OCI-LY1 (cell line): ENCODE measurements at regions not wholly inside any gene's neighbourhood (a gene's known extent, or its start where the extent isn't known, plus 50 kb on each side); places are given as distances from the start of the nearest gene placed in this dataset.

ENCODE experiments used
- H2AFZ ChIP-seq: fragments of 200-600 bp; sonication (generic), shearing (Covaris generic); 2 replicates; pipeline ENCODE4 v1.6.0; 2014; ENCODE audit warnings: antibody characterized with exemption, mild to moderate bottlenecking, low read length
- H3F3A ChIP-seq: fragments of 200-600 bp; sonication (generic), shearing (Covaris generic); 2 replicates; pipeline ENCODE4 v1.6.0; 2014; ENCODE audit warnings: mild to moderate bottlenecking, antibody characterized with exemption, low read length, moderate library complexity; ENCODE audit not compliant: insufficient read depth
- H3K27ac ChIP-seq: fragments of 200-600 bp; sonication (generic); 2 replicates; pipeline ENCODE4 v1.5.1; 2014; ENCODE audit warnings: low read length, mixed run types, mild to moderate bottlenecking, low read depth; ENCODE audit not compliant: poor library complexity, severe bottlenecking
- H3K27me3 ChIP-seq: fragments of 200-600 bp; sonication (generic); 2 replicates; pipeline ENCODE4 v1.6.0; 2014; ENCODE audit warnings: antibody characterized with exemption, mild to moderate bottlenecking, low read length, moderate library complexity; ENCODE audit not compliant: insufficient read depth
- H3K36me3 ChIP-seq: fragments of 200-600 bp; sonication (generic); 2 replicates; pipeline ENCODE4 v1.6.1; 2014; ENCODE audit warnings: mild to moderate bottlenecking, antibody characterized with exemption, low read length, moderate library complexity, mixed read lengths; ENCODE audit not compliant: insufficient read depth
- H3K4me1 ChIP-seq: fragments of 200-600 bp; sonication (generic); 2 replicates; pipeline ENCODE4 v1.5.1; 2014; ENCODE audit warnings: mild to moderate bottlenecking, low read length, moderate library complexity; ENCODE audit not compliant: insufficient read depth, severe bottlenecking
- H3K4me2 ChIP-seq: fragments of 200-600 bp; sonication (generic), shearing (Covaris generic); 2 replicates; pipeline ENCODE4 v1.6.1; 2014; ENCODE audit warnings: low read length
- H3K4me3 ChIP-seq: fragments of 200-600 bp; sonication (generic); 2 replicates; pipeline ENCODE4 v1.5.1; 2014; ENCODE audit warnings: low read length, low read depth, mild to moderate bottlenecking, mixed read lengths; ENCODE audit not compliant: poor library complexity, severe bottlenecking
- H3K79me2 ChIP-seq: fragments of 200-600 bp; shearing (Covaris generic); 2 replicates; pipeline ENCODE4 v1.6.1; 2016; ENCODE audit warnings: mixed run types, low read length, mixed read lengths; ENCODE audit not compliant: insufficient read depth
- H3K9ac ChIP-seq: fragments of 200-600 bp; sonication (generic), shearing (Covaris generic); 2 replicates; pipeline ENCODE4 v1.6.1; 2014; ENCODE audit warnings: mild to moderate bottlenecking, low read length, mixed read lengths
- H3K9me2 ChIP-seq: fragments of 200-600 bp; sonication (generic), shearing (Covaris generic); 2 replicates; pipeline ENCODE4 v1.6.1; 2014; ENCODE audit warnings: low read depth, mild to moderate bottlenecking, low read length, mixed read lengths
- H3K9me3 ChIP-seq: fragments of 200-600 bp; shearing (Covaris generic); 2 replicates; pipeline ENCODE4 v1.6.1; 2014; ENCODE audit warnings: low read length, mixed read lengths
- H4K20me1 ChIP-seq: fragments of 200-600 bp; sonication (generic), shearing (Covaris generic); 2 replicates; pipeline ENCODE4 v1.6.0; 2016; ENCODE audit warnings: mild to moderate bottlenecking, low read length; ENCODE audit not compliant: insufficient read depth
- CTCF ChIP-seq: fragments of 200-600 bp; sonication (generic), shearing (Covaris generic); IDR thresholded peaks from 2 replicates; pipeline ENCODE4 v1.5.1; 2017; ENCODE audit warnings: mild to moderate bottlenecking, antibody characterized with exemption, low read length, moderate library complexity, mixed read lengths
- EZH2 ChIP-seq: fragments of 200-600 bp; sonication (generic), shearing (Covaris generic); IDR thresholded peaks from 2 replicates; pipeline ENCODE4 v1.8.0; 2017; ENCODE audit warnings: borderline replicate concordance, mixed run types, mild to moderate bottlenecking, antibody characterized with exemption, low read length, moderate library complexity, mixed read lengths

- TF ChIP-seq CTCF (no peak), EZH2 (no peak)
- Histone ChIP-seq H3K9me3 (no peaks in the 10 kb centered on the region), H3K79me2 (no peaks in the 10 kb centered on the region), H3K4me1 (no peaks in the 10 kb centered on the region), H3K36me3 (no peaks in the 10 kb centered on the region), H3F3A (no peaks in the 10 kb centered on the region), H3K4me3 (no peak overlapping the region), H3K9ac (no peak overlapping the region), H3K4me2 (no peak overlapping the region), H4K20me1 (no peaks in the 10 kb centered on the region), H3K9me2 (no peaks in the 10 kb centered on the region), H2AFZ (no peak overlapping the region), H3K27ac (no peak overlapping the region), H3K27me3 (no peaks in the 10 kb centered on the region)
Observed at GRCh38 chr3:30333903-30334302, 272.5 kb upstream of the TGFBR2 start.

GRCh38 chr3:30340500-30340899, 265.9 kb upstream of the TGFBR2 start:
- Histone ChIP-seq H4K20me1 (no peaks in the 10 kb centered on the region), H3K9me2 (no peaks in the 10 kb centered on the region), H3K4me2 (no peak overlapping the region), H3K4me3 (no peak overlapping the region), H3F3A (no peaks in the 10 kb centered on the region), H3K9ac (no peak overlapping the region), H2AFZ (no peak overlapping the region), H3K27me3 (no peaks in the 10 kb centered on the region), H3K79me2 (no peaks in the 10 kb centered on the region), H3K27ac (no peak overlapping the region), H3K4me1 (no peaks in the 10 kb centered on the region), H3K36me3 (no peaks in the 10 kb centered on the region), H3K9me3 (no peaks in the 10 kb centered on the region)
- TF ChIP-seq CTCF = no peak
- no peak for TF ChIP-seq EZH2

- no peaks in the 10 kb centered on the region for H3K36me3 ChIP-seq
- H3K4me1 ChIP-seq = no peaks in the 10 kb centered on the region
- no peak overlapping the region for H3K27ac ChIP-seq
- H3K9me2 ChIP-seq = no peaks in the 10 kb centered on the region
- no peak overlapping the region for H3K4me2 ChIP-seq
- H3K9me3 ChIP-seq = no peaks in the 10 kb centered on the region
- no peaks in the 10 kb centered on the region for H3F3A ChIP-seq
- no peaks in the 10 kb centered on the region for H4K20me1 ChIP-seq
- H3K4me3 ChIP-seq = no peak overlapping the region
- H3K27me3 ChIP-seq = no peaks in the 10 kb centered on the region
- H3K9ac ChIP-seq = no peak overlapping the region
- no peaks in the 10 kb centered on the region for H3K79me2 ChIP-seq
- no peak overlapping the region for H2AFZ ChIP-seq
- TF ChIP-seq CTCF (no peak), EZH2 (no peak)
Observed at GRCh38 chr3:30341079-30341478, 265.3 kb upstream of the TGFBR2 start.
